Fibroblast of pulmonary artery (primary cell): ENCODE measurements at regions not wholly inside any gene's neighbourhood (a gene's known extent, or its start where the extent isn't known, plus 50 kb on each side); places are given as distances from the start of the nearest gene placed in this dataset.
A peak's percentile ranks its signal among the peaks of the same experiment; 100 is the strongest.

Experiments
- DNase-seq: peaks from one replicate; pipeline ENCODE4 v3.0.0-alpha.2; 2010; ENCODE audit warnings: low read depth
- H3K4me3 ChIP-seq: replicated peaks from 2 replicates; pipeline ENCODE4 v1.5.1; 2011; ENCODE audit warnings: low read depth, mild to moderate bottlenecking, control low read depth, low read length, moderate library complexity
- CTCF ChIP-seq: IDR thresholded peaks from 2 replicates; pipeline ENCODE4 v1.5.1; 2011; ENCODE audit warnings: mild to moderate bottlenecking, control low read depth, low read length, inconsistent platforms; ENCODE audit errors: missing control alignments

GRCh38 chr3:117005274-117005673 is 295.7 kb downstream of the TUSC7 start:
- H3K4me3 ChIP-seq, result no peak overlapping the region
- no peak for TF ChIP-seq CTCF
- DNase-seq, result no peak

GRCh38 chr3:117005911-117006522 is 296.4 kb downstream of the TUSC7 start:
- DNase-seq, result no peak
- TF ChIP-seq CTCF, result no peak
- H3K4me3 ChIP-seq, result no peak overlapping the region

- TF ChIP-seq CTCF, result no peak
- H3K4me3 ChIP-seq, result no peak overlapping the region
- no peak for DNase-seq
These were observed 300.7 kb downstream of the TUSC7 start for GRCh38 chr3:117010318-117010717.

- DNase-seq, result peak; percentile 49
- H3K4me3 ChIP-seq, result no peak overlapping the region
These were observed 302.2 kb downstream of the TUSC7 start for GRCh38 chr3:117011687-117012250.

GRCh38 chr3:117016378-117016777 is 306.8 kb downstream of the TUSC7 start:
- DNase-seq, result no peak
- H3K4me3 ChIP-seq, result no peak overlapping the region
- TF ChIP-seq CTCF, result no peak

More at GRCh38 chr3:117011687-117012250, 302.2 kb downstream of the TUSC7 start:
- no peak for TF ChIP-seq CTCF

GRCh38 chr3:117017135-117017894 is 307.7 kb downstream of the TUSC7 start:
- H3K4me3 ChIP-seq, result no peak overlapping the region
- DNase-seq, result no peak
- no peak for TF ChIP-seq CTCF
